Upper lobe of left lung (tissue), 4 donors: ENCODE measurements at regions not wholly inside any gene's neighbourhood (a gene's known extent, or its start where the extent isn't known, plus 50 kb on each side); places are given as distances from the start of the nearest gene placed in this dataset.

Source experiments
- EP300 ChIP-seq, 4 donors: sonication (generic); formaldehyde crosslinking; IDR thresholded peaks; one replicate each; pipeline ENCODE4 v1.5.1; 2017; ENCODE audit warnings: antibody characterized with exemption in 4 of 4, control low read depth in 2 of 4
- POLR2A ChIP-seq, 4 donors: fragments of 450-650 bp; IDR thresholded peaks; one replicate each; pipeline ENCODE4 v1.5.1; 2016 to 2017; ENCODE audit warnings: antibody characterized with exemption in 4 of 4, mild to moderate bottlenecking in 2 of 4
- POLR2AphosphoS5 ChIP-seq, 2 donors: sonication (generic); formaldehyde crosslinking; IDR thresholded peaks; one replicate each; pipeline ENCODE4 v1.5.1; 2017; ENCODE audit warnings: antibody characterized with exemption in 2 of 2
- TF ChIP-seq, protein P1 (sequence below), 6 experiments: fragments of 450-650 bp in 4 of 6; fragments of 200-600 bp in 2 of 6; sonication (generic) in 2 of 6; IDR thresholded peaks; one replicate each; pipeline ENCODE4 v1.5.1; 2016 to 2019; ENCODE audit warnings: antibody characterized with exemption in 6 of 6

- no peak for TF ChIP-seq POLR2AphosphoS5 (IDR thresholded peaks at IDR 0.05)
- TF ChIP-seq, protein P1, sequence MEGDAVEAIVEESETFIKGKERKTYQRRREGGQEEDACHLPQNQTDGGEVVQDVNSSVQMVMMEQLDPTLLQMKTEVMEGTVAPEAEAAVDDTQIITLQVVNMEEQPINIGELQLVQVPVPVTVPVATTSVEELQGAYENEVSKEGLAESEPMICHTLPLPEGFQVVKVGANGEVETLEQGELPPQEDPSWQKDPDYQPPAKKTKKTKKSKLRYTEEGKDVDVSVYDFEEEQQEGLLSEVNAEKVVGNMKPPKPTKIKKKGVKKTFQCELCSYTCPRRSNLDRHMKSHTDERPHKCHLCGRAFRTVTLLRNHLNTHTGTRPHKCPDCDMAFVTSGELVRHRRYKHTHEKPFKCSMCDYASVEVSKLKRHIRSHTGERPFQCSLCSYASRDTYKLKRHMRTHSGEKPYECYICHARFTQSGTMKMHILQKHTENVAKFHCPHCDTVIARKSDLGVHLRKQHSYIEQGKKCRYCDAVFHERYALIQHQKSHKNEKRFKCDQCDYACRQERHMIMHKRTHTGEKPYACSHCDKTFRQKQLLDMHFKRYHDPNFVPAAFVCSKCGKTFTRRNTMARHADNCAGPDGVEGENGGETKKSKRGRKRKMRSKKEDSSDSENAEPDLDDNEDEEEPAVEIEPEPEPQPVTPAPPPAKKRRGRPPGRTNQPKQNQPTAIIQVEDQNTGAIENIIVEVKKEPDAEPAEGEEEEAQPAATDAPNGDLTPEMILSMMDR (IDR thresholded peaks at IDR 0.05) = no peak
- no peak for TF ChIP-seq POLR2A (IDR thresholded peaks at IDR 0.05)
- peak in 3 of 4 donors; percentile 23 to 94 (median 64) for TF ChIP-seq EP300 (IDR thresholded peaks at IDR 0.05)
Observed at GRCh38 chr5:5708367-5708919, 286.0 kb downstream of the ICE1 start.
